Central memory CD4-positive, alpha-beta T cell (primary cell): ENCODE measurements at regions not wholly inside any gene's neighbourhood (a gene's known extent, or its start where the extent isn't known, plus 50 kb on each side); places are given as distances from the start of the nearest gene placed in this dataset.
A peak's percentile ranks its signal among the peaks of the same experiment; 100 is the strongest.

Source experiments
- DNase-seq: peaks from one replicate; pipeline ENCODE4 v3.0.0; 2022

- peak; percentile 36 for DNase-seq
Observed at GRCh38 chr14:32254952-32255679, 52.0 kb upstream of the RNU6-8 start.

- no peak for DNase-seq
Observed at GRCh38 chr14:32255789-32256188, 52.7 kb upstream of the RNU6-8 start.

GRCh38 chr14:32256576-32256975 is 53.5 kb upstream of the RNU6-8 start:
- DNase-seq = no peak

GRCh38 chr14:32258336-32258993 is 55.4 kb upstream of the RNU6-8 start:
- no peak for DNase-seq

- no peak for DNase-seq
Observed at GRCh38 chr14:32259368-32260013, 56.4 kb upstream of the RNU6-8 start.

- no peak for DNase-seq
Observed at GRCh38 chr14:32263939-32264567, 61.0 kb upstream of the RNU6-8 start.

- no peak for DNase-seq
Observed at GRCh38 chr14:32265584-32265983, 62.5 kb upstream of the RNU6-8 start.

GRCh38 chr14:32277998-32278397 is 51.1 kb upstream of the AKAP6 start:
- DNase-seq = no peak
